GM12801 (cell line): ENCODE measurements at regions not wholly inside any gene's neighbourhood (a gene's known extent, or its start where the extent isn't known, plus 50 kb on each side); places are given as distances from the start of the nearest gene placed in this dataset.

Source experiments
- CTCF ChIP-seq: IDR thresholded peaks from one replicate; pipeline ENCODE4 v1.5.1; 2011; ENCODE audit warnings: control low read depth; ENCODE audit not compliant: insufficient read length; ENCODE audit errors: extremely low read depth

GRCh38 chr6:132919045-132919860 is 104.9 kb downstream of the RPS12 start:
- TF ChIP-seq CTCF, result no peak

GRCh38 chr6:132927713-132928112 is 113.3 kb downstream of the RPS12 start:
- no peak for TF ChIP-seq CTCF

GRCh38 chr6:132929141-132929540 is 114.8 kb downstream of the RPS12 start:
- TF ChIP-seq CTCF, result no peak

- no peak for TF ChIP-seq CTCF
Observed at GRCh38 chr6:132931313-132931712, 116.9 kb downstream of the RPS12 start.

GRCh38 chr6:132931936-132932514 is 117.7 kb downstream of the RPS12 start:
- TF ChIP-seq CTCF, result no peak

- no peak for TF ChIP-seq CTCF
Observed at GRCh38 chr6:132932588-132932987, 118.2 kb downstream of the RPS12 start.

- TF ChIP-seq CTCF, result no peak
Observed at GRCh38 chr6:132933090-132933489, 118.7 kb downstream of the RPS12 start.
